Endothelial cell of umbilical vein (primary cell): ENCODE measurements at regions not wholly inside any gene's neighbourhood (a gene's known extent, or its start where the extent isn't known, plus 50 kb on each side); places are given as distances from the start of the nearest gene placed in this dataset.

Experiments used
- BruUV-seq: library from RNA; stranded (reverse); fragments of 400-500 nt; replicated peaks from 2 replicates; lab custom pipeline; 2021; lab: Mats Ljungman, UMichigan
- CTCF ChIA-PET: fragments of 300-600, 350-600 bp; sonication (Branson Sonifier 250); formaldehyde crosslinking; loops from one replicate; lab custom pipeline; 2021; ENCODE audit warnings: antibody characterized with exemption, inconsistent platforms; lab: Charles Lee
- POLR2A ChIA-PET: fragments of 300-600, 350-600 bp; sonication (Branson Sonifier 250); formaldehyde crosslinking; loops from one replicate; lab custom pipeline; 2021; ENCODE audit warnings: antibody characterized with exemption, inconsistent platforms; lab: Charles Lee
- DNase-seq: peaks from one replicate; pipeline ENCODE4 v3.0.0-alpha.2; 2011; ENCODE audit warnings: low read depth, low spot score
- FAIRE-seq: peaks from 2 replicates; lab custom pipeline; 2011; peaks lifted over from hg19 to GRCh38; lab: Jason Lieb, UNC
- H2AFZ ChIP-seq: 2 replicates; pipeline ENCODE4 v1.6.0; 2012; ENCODE audit warnings: low read depth, low read length, control low read depth, inconsistent platforms
- H3K27ac ChIP-seq: 2 replicates; pipeline ENCODE4 v1.5.1; 2011; ENCODE audit warnings: low read depth, mild to moderate bottlenecking, control low read depth, low read length, moderate library complexity; ENCODE audit not compliant: insufficient read depth
- H3K27me3 ChIP-seq, 2 experiments: 2 replicates each; pipeline versions ENCODE4 v1.6.0 to v1.6.1; 2011; ENCODE audit warnings: low read length in 2 of 2, mixed read lengths in 1 of 2; ENCODE audit not compliant: control insufficient read depth in 2 of 2, insufficient read depth in 2 of 2
- H3K36me3 ChIP-seq, 2 experiments: 2 replicates in 1 of 2; 3 replicates in 1 of 2; pipeline ENCODE4 v1.5.1; 2011; ENCODE audit warnings: low read length in 2 of 2, mild to moderate bottlenecking in 1 of 2, moderate library complexity in 1 of 2; ENCODE audit not compliant: control insufficient read depth in 2 of 2, insufficient read depth in 2 of 2; ENCODE audit errors: extremely low read depth in 1 of 2
- H3K4me1 ChIP-seq: 3 replicates; pipeline ENCODE4 v1.5.1; 2011; ENCODE audit warnings: mild to moderate bottlenecking, low read length; ENCODE audit not compliant: control insufficient read depth, insufficient read depth; ENCODE audit errors: extremely low read depth
- H3K4me2 ChIP-seq: 2 replicates; pipeline ENCODE4 v1.6.1; 2011; ENCODE audit warnings: low read length, control low read depth, mixed read lengths; ENCODE audit not compliant: insufficient read depth
- H3K4me3 ChIP-seq, 3 experiments: fragments of 200-600 bp in 1 of 3; sonication (generic), shearing (Covaris generic) in 1 of 3; replicated peaks in 1 of 3; 2 replicates each; pipeline ENCODE4 v1.5.1; 2011 to 2016; ENCODE audit warnings: control low read depth in 3 of 3, low read length in 3 of 3, mild to moderate bottlenecking in 2 of 3, inconsistent platforms in 1 of 3, low read depth in 1 of 3, moderate library complexity in 1 of 3; ENCODE audit not compliant: insufficient read depth in 1 of 3
- H3K79me2 ChIP-seq: 2 replicates; pipeline ENCODE4 v1.6.0; 2012; ENCODE audit warnings: low read length, inconsistent platforms; ENCODE audit not compliant: control insufficient read depth, insufficient read depth
- H3K9ac ChIP-seq: replicated peaks from 2 replicates; pipeline ENCODE3; 2011; ENCODE audit warnings: low read length, control low read depth; ENCODE audit not compliant: insufficient read depth; ENCODE audit errors: extremely low read depth
- H3K9me1 ChIP-seq: replicated peaks from 3 replicates; pipeline ENCODE4 v1.6.0; 2011; ENCODE audit warnings: mild to moderate bottlenecking, low read length; ENCODE audit not compliant: control insufficient read depth, insufficient read depth; ENCODE audit errors: extremely low read depth
- H3K9me3 ChIP-seq: replicated peaks from 2 replicates; pipeline ENCODE4 v1.5.1; 2012; ENCODE audit warnings: low read length, inconsistent platforms; ENCODE audit not compliant: control insufficient read depth, insufficient read depth
- H4K20me1 ChIP-seq: replicated peaks from 2 replicates; pipeline ENCODE3; 2011; ENCODE audit warnings: mild to moderate bottlenecking, low read length; ENCODE audit not compliant: control insufficient read depth, insufficient read depth; ENCODE audit errors: extremely low read depth
- CTCF ChIP-seq, 2 donors: IDR thresholded peaks; 1 replicate in 1 of 2; 2 replicates in 1 of 2; pipeline ENCODE4 v1.5.1; 2011; ENCODE audit warnings: low read length in 2 of 2, mild to moderate bottlenecking in 2 of 2, moderate library complexity in 2 of 2, control low read depth in 1 of 2, inconsistent platforms in 1 of 2, low read depth in 1 of 2; ENCODE audit not compliant: insufficient read depth in 1 of 2; ENCODE audit errors: extremely low read depth in 1 of 2
- EZH2 ChIP-seq: IDR thresholded peaks from 2 replicates; pipeline ENCODE4 v1.6.1; 2012; ENCODE audit warnings: borderline replicate concordance, low read depth, mild to moderate bottlenecking, moderate library complexity, low read length, inconsistent platforms; ENCODE audit not compliant: severe bottlenecking
- FOS ChIP-seq: IDR thresholded peaks from 2 replicates; pipeline ENCODE4 v1.6.1; 2011; ENCODE audit warnings: mild to moderate bottlenecking, low read length, moderate library complexity, borderline replicate concordance; ENCODE audit not compliant: insufficient read depth
- GATA2 ChIP-seq: IDR thresholded peaks from 2 replicates; pipeline ENCODE4 v1.7.0; 2011; ENCODE audit warnings: low read depth, mild to moderate bottlenecking, moderate library complexity, mixed read lengths, low read length; ENCODE audit not compliant: insufficient read length, insufficient read depth
- JUN ChIP-seq: IDR thresholded peaks from 2 replicates; pipeline ENCODE4 v1.6.1; 2011; ENCODE audit warnings: borderline replicate concordance, low read depth; ENCODE audit not compliant: insufficient read length, insufficient read depth
- MAX ChIP-seq: IDR thresholded peaks from 2 replicates; pipeline ENCODE4 v1.6.1; 2011; ENCODE audit not compliant: insufficient read depth, insufficient read length
- MYC ChIP-seq: IDR thresholded peaks from one replicate; pipeline ENCODE4 v1.6.1; 2011; ENCODE audit warnings: mild to moderate bottlenecking, low read depth, low read length
- POLR2A ChIP-seq: IDR thresholded peaks from 2 replicates; pipeline ENCODE4 v1.6.1; 2012; ENCODE audit warnings: low read depth, mild to moderate bottlenecking, control low read depth, low read length
- POLR2AphosphoS5 ChIP-seq: IDR thresholded peaks from 2 replicates; pipeline ENCODE4 v1.6.1; 2012; ENCODE audit warnings: low read depth, mild to moderate bottlenecking, control low read depth, low read length, moderate library complexity; ENCODE audit not compliant: insufficient read depth
- dilution Hi-C: fragments of 300-500 bp; cut with MboI; formaldehyde crosslinking; loops from one replicate; pipeline ENCODE4 v1.15.0; 2019; ENCODE audit warnings: low sequenced_read_pairs; ENCODE audit not compliant: extremely low pct_ligation_motif_present
- intact Hi-C: fragments of 100-400 bp; cut with micrococcal nuclease; formaldehyde crosslinking; loops from one replicate; pipeline ENCODE4 v1.10.0; 2022

- H3K27me3 ChIP-seq, result no peaks in the 10 kb centered on the region
- ChIA-PET POLR2A (no interaction called here), CTCF (no interaction called here)
- DNase-seq, result no peak
- FAIRE-seq, result no peak
- dilution Hi-C loops (no loop called here), intact Hi-C loops (no loop called here)
- H2AFZ ChIP-seq, result no peak overlapping the region
- no peak overlapping the region for H3K27ac ChIP-seq
- H3K9me3 ChIP-seq, result no peaks in the 10 kb centered on the region
- no peak overlapping the region for H3K9ac ChIP-seq
- no peaks in the 10 kb centered on the region for H4K20me1 ChIP-seq
- no peaks in the 10 kb centered on the region for H3K36me3 ChIP-seq
- no peak overlapping the region for H3K4me2 ChIP-seq
- BruUV-seq, result no TSS peak
- H3K4me3 ChIP-seq, result no peak overlapping the region
- H3K4me1 ChIP-seq, result no peaks in the 10 kb centered on the region
- no peaks in the 10 kb centered on the region for H3K79me2 ChIP-seq
- no peaks in the 10 kb centered on the region for H3K9me1 ChIP-seq
- TF ChIP-seq JUN (no peak), GATA2 (no peak), MAX (no peak), POLR2AphosphoS5 (no peak), EZH2 (no peak), POLR2A (no peak), FOS (no peak), MYC (no peak), CTCF (IDR thresholded peaks at IDR 0.05; ENCODE audit: extremely low read depth in 1 of 2, insufficient read depth in 1 of 2, low read depth in 1 of 2, low read length in 2 of 2) (no peak)
These were observed 117.7 kb downstream of the TMEM167A start for GRCh38 chr5:82959466-82959865.
